Activated CD4-positive, alpha-beta memory T cell treated with anti-CD3 and anti-CD28 coated beads, Interleukin-2, amount 10 ng/mL, durations not matched to agents 7 days and 5 days (primary cell): ENCODE measurements at regions not wholly inside any gene's neighbourhood (a gene's known extent, or its start where the extent isn't known, plus 50 kb on each side); places are given as distances from the start of the nearest gene placed in this dataset.

ENCODE experiments used
- CTCF ChIA-PET: fragments of 350-600 bp; sonication (Branson Sonifier 250); formaldehyde crosslinking; loops from one replicate; lab custom pipeline; 2021; ENCODE audit warnings: antibody characterized with exemption, inconsistent platforms; lab: Charles Lee
- POLR2A ChIA-PET: fragments of 350-600 bp; sonication (Branson Sonifier 250); formaldehyde crosslinking; loops from one replicate; lab custom pipeline; 2021; ENCODE audit warnings: antibody characterized with exemption; lab: Charles Lee
- DNase-seq: peaks from one replicate; pipeline ENCODE4 v3.0.0-alpha.2; 2020
- H3K27ac Mint-ChIP-seq: one replicate; pipeline ENCODE4 v1.8.0; 2021; ENCODE audit warnings: mild to moderate bottlenecking, mixed read lengths
- H3K27me3 Mint-ChIP-seq: one replicate; pipeline ENCODE4 v1.8.0; 2021; ENCODE audit warnings: mixed read lengths
- H3K36me3 Mint-ChIP-seq: one replicate; pipeline ENCODE4 v1.8.0; 2021; ENCODE audit warnings: low read depth, mixed read lengths
- H3K4me1 Mint-ChIP-seq: one replicate; pipeline ENCODE4 v1.8.0; 2021; ENCODE audit warnings: mixed read lengths
- H3K4me3 Mint-ChIP-seq: one replicate; pipeline ENCODE4 v1.8.0; 2021; ENCODE audit warnings: mild to moderate bottlenecking, mixed read lengths
- H3K9me3 Mint-ChIP-seq: one replicate; pipeline ENCODE4 v1.8.0; 2021; ENCODE audit warnings: mixed read lengths

DNA sequence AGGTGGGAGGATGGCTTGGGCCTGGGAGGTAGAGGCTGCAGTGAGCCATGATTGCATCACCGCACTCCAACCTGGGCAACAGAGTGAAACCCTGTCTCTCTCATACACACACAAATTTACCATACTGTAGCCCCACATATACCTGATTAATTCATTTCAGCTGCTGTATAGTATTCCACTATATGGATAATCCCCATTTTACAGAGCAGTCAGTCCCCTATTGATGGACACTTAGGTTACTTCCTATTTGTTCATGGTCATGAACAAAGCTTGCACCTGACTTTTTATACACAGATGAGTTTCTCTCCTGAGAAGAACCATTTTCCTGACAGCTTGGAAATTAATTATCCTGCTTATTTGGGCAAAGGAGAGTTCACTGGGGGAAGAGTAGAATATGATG, 59.2 kb downstream of the EMX2 start:
- Mint-ChIP-seq H3K27me3 (no peaks in the 10 kb centered on the region), H3K27ac (no peak overlapping the region), H3K9me3 (no peaks in the 10 kb centered on the region), H3K4me3 (no peak overlapping the region), H3K36me3 (no peaks in the 10 kb centered on the region), H3K4me1 (no peaks in the 10 kb centered on the region)
- no peak for DNase-seq
- POLR2A ChIA-PET, result no interaction called here
- CTCF ChIA-PET, result no interaction called here

- Mint-ChIP-seq H3K9me3 (no peaks in the 10 kb centered on the region), H3K4me1 (no peaks in the 10 kb centered on the region), H3K27ac (no peak overlapping the region), H3K36me3 (no peaks in the 10 kb centered on the region), H3K4me3 (no peak overlapping the region), H3K27me3 (no peaks in the 10 kb centered on the region)
- POLR2A ChIA-PET, result no interaction called here
- CTCF ChIA-PET, result no interaction called here
- no peak for DNase-seq
These were observed 60.5 kb downstream of the EMX2 start for GRCh38 chr10:117603081-117603480.

GRCh38 chr10:117603726-117604125, 61.2 kb downstream of the EMX2 start:
- no peaks in the 10 kb centered on the region for H3K27me3 Mint-ChIP-seq
- H3K36me3 Mint-ChIP-seq, result no peaks in the 10 kb centered on the region
- no peaks in the 10 kb centered on the region for H3K4me1 Mint-ChIP-seq
- CTCF ChIA-PET, result no interaction called here
- no peak for DNase-seq
- no peak overlapping the region for H3K4me3 Mint-ChIP-seq
- no peak overlapping the region for H3K27ac Mint-ChIP-seq
- no peaks in the 10 kb centered on the region for H3K9me3 Mint-ChIP-seq
- POLR2A ChIA-PET, result no interaction called here

- POLR2A ChIA-PET, result no interaction called here
- H3K4me1 Mint-ChIP-seq, result no peaks in the 10 kb centered on the region
These were observed 66.7 kb downstream of the EMX2 start for GRCh38 chr10:117609095-117609795.

GRCh38 chr10:117609796-117610170, 67.2 kb downstream of the EMX2 start:
- Mint-ChIP-seq H3K4me1 (no peaks in the 10 kb centered on the region), H3K36me3 (no peaks in the 10 kb centered on the region), H3K27me3 (no peaks in the 10 kb centered on the region), H3K9me3 (no peaks in the 10 kb centered on the region), H3K27ac (no peak overlapping the region), H3K4me3 (no peak overlapping the region)
- POLR2A ChIA-PET, result no interaction called here
- CTCF ChIA-PET, result no interaction called here
- no peak for DNase-seq

More at GRCh38 chr10:117609095-117609795, 66.7 kb downstream of the EMX2 start:
- no peaks in the 10 kb centered on the region for H3K36me3 Mint-ChIP-seq
- no peak for DNase-seq
- CTCF ChIA-PET, result no interaction called here
- H3K27me3 Mint-ChIP-seq, result no peaks in the 10 kb centered on the region
- no peak overlapping the region for H3K27ac Mint-ChIP-seq
- no peak overlapping the region for H3K4me3 Mint-ChIP-seq
- H3K9me3 Mint-ChIP-seq, result no peaks in the 10 kb centered on the region

GRCh38 chr10:117610321-117610720, 67.8 kb downstream of the EMX2 start:
- no peak for DNase-seq
- H3K36me3 Mint-ChIP-seq, result no peaks in the 10 kb centered on the region
- no peak overlapping the region for H3K27ac Mint-ChIP-seq
- no peaks in the 10 kb centered on the region for H3K9me3 Mint-ChIP-seq
- ChIA-PET POLR2A (no interaction called here), CTCF (no interaction called here)
- no peaks in the 10 kb centered on the region for H3K27me3 Mint-ChIP-seq
- H3K4me1 Mint-ChIP-seq, result no peaks in the 10 kb centered on the region
- H3K4me3 Mint-ChIP-seq, result no peak overlapping the region

DNA sequence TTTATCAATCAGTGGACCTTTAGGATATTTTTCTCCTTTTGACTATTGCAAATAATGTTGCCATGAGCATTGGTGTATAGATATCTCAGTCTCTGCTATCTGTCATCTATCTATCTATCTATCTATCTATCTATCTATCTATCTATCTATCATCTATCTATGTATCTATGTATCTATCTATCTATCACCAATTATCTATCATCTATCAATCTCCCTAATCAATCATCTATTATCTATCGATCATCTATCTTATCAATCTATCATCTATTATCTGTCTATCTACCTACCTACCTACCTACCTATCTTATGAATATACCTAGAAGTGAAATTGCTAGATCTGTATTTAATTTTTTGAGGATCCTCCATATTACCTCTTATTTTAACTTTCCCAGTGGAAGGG, 69.6 kb downstream of the EMX2 start:
- no peaks in the 10 kb centered on the region for H3K4me1 Mint-ChIP-seq
- H3K27ac Mint-ChIP-seq, result no peak overlapping the region
- CTCF ChIA-PET, result no interaction called here
- no peaks in the 10 kb centered on the region for H3K36me3 Mint-ChIP-seq
- no peaks in the 10 kb centered on the region for H3K9me3 Mint-ChIP-seq
- POLR2A ChIA-PET, result no interaction called here
- H3K27me3 Mint-ChIP-seq, result peaks cover 4% of the 10 kb centered on the region
- DNase-seq, result no peak
- H3K4me3 Mint-ChIP-seq, result no peak overlapping the region

DNA sequence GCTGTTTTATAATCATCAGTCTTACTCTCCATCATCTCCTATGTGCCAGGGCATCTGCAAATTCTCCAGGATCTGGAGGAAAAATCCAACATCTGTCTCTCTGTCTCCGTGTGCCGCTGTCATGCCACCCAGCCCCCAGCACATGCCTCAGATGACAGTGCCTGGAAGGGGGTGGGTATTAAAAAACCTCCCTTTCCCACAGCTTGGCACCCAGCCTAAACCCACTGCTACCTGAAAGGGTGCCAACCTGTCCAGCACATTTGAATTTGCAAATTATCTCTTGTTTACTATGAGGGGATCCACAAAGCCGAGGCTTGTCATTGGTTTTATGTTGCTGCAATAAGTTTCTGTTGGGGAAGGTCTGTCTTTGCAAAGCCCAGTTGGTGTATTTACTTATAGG, 73.1 kb downstream of the EMX2 start:
- ChIA-PET CTCF (no interaction called here), POLR2A (no interaction called here)
- Mint-ChIP-seq H3K4me3 (no peak overlapping the region), H3K27me3 (peaks cover 4% of the 10 kb centered on the region), H3K36me3 (no peaks in the 10 kb centered on the region), H3K27ac (no peak overlapping the region), H3K9me3 (no peaks in the 10 kb centered on the region), H3K4me1 (no peaks in the 10 kb centered on the region)
- DNase-seq, result no peak

DNA sequence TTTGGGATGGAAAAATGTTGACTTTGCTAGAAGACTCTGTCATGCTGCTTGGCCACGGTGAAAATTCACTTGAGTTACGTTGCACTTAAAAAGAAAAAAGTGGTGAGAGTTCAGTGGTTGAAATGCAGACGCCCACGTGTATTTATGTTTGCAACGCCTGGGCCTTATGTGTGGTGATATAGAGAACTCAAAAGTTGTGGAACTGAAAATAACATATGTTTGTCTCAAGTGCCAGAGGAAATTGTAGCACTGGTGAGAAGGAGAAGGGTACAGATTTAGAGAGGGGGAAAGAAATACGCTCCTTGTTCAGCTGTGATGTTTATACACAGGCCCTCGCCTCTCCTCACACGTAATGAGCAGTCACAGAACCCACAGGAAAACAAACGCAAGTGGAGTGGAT, 73.6 kb downstream of the EMX2 start:
- H3K27ac Mint-ChIP-seq, result no peak overlapping the region
- H3K4me1 Mint-ChIP-seq, result no peaks in the 10 kb centered on the region
- no peaks in the 10 kb centered on the region for H3K9me3 Mint-ChIP-seq
- no peak overlapping the region for H3K4me3 Mint-ChIP-seq
- POLR2A ChIA-PET, result no interaction called here
- CTCF ChIA-PET, result no interaction called here
- DNase-seq, result no peak
- H3K36me3 Mint-ChIP-seq, result no peaks in the 10 kb centered on the region
- peaks cover 4% of the 10 kb centered on the region for H3K27me3 Mint-ChIP-seq

DNA sequence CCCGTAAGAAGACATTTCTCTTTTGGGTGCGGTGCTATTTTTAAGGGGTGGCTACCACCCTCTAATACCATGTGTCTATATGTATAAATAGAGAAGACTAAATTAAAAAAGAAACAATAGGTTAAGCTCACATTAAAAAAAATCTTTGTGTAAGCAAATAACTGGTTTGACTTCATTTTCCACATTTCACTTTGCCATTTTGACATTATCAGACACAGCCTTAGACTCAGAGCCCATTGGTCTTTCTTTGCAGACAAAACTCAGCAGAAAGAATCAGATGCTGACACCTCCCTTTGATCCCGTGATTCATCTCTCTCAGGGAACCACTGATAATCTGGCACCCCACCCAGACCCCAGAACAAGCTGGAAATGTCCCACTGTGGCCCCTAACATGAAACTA, 74.5 kb downstream of the EMX2 start:
- no peaks in the 10 kb centered on the region for H3K4me1 Mint-ChIP-seq

GRCh38 chr10:117617659-117618058, 75.1 kb downstream of the EMX2 start:
- DNase-seq, result no peak
- ChIA-PET CTCF (no interaction called here), POLR2A (no interaction called here)
- Mint-ChIP-seq H3K27ac (no peak overlapping the region), H3K4me3 (no peak overlapping the region), H3K9me3 (no peaks in the 10 kb centered on the region), H3K27me3 (peaks cover 4% of the 10 kb centered on the region), H3K36me3 (no peaks in the 10 kb centered on the region), H3K4me1 (no peaks in the 10 kb centered on the region)

More for the DNA sequence above, 74.5 kb downstream of the EMX2 start:
- Mint-ChIP-seq H3K4me3 (no peak overlapping the region), H3K36me3 (no peaks in the 10 kb centered on the region), H3K9me3 (no peaks in the 10 kb centered on the region), H3K27ac (no peak overlapping the region), H3K27me3 (peaks cover 4% of the 10 kb centered on the region)
- CTCF ChIA-PET, result no interaction called here
- POLR2A ChIA-PET, result no interaction called here
- DNase-seq, result no peak

GRCh38 chr10:117619223-117619622, 76.7 kb downstream of the EMX2 start:
- H3K4me3 Mint-ChIP-seq, result no peak overlapping the region
- H3K9me3 Mint-ChIP-seq, result no peaks in the 10 kb centered on the region
- no peaks in the 10 kb centered on the region for H3K36me3 Mint-ChIP-seq
- H3K27ac Mint-ChIP-seq, result no peak overlapping the region
- ChIA-PET CTCF (no interaction called here), POLR2A (no interaction called here)
- DNase-seq, result no peak
- H3K27me3 Mint-ChIP-seq, result peaks cover 4% of the 10 kb centered on the region
- H3K4me1 Mint-ChIP-seq, result no peaks in the 10 kb centered on the region

- CTCF ChIA-PET, result no interaction called here
- Mint-ChIP-seq H3K4me3 (no peak overlapping the region), H3K27ac (no peak overlapping the region), H3K27me3 (peaks cover 4% of the 10 kb centered on the region), H3K9me3 (no peaks in the 10 kb centered on the region), H3K4me1 (no peaks in the 10 kb centered on the region), H3K36me3 (no peaks in the 10 kb centered on the region)
- POLR2A ChIA-PET, result no interaction called here
- no peak for DNase-seq
These were observed 77.3 kb downstream of the EMX2 start for GRCh38 chr10:117619707-117620405.

- Mint-ChIP-seq H3K4me1 (no peaks in the 10 kb centered on the region), H3K36me3 (no peaks in the 10 kb centered on the region), H3K27me3 (peaks cover 4% of the 10 kb centered on the region), H3K27ac (no peak overlapping the region), H3K4me3 (no peak overlapping the region), H3K9me3 (no peaks in the 10 kb centered on the region)
- POLR2A ChIA-PET, result no interaction called here
- CTCF ChIA-PET, result no interaction called here
- no peak for DNase-seq
These were observed 78.7 kb downstream of the EMX2 start for GRCh38 chr10:117621196-117621595.
